SK-N-SH (cell line): ENCODE measurements at regions not wholly inside any gene's neighbourhood (a gene's known extent, or its start where the extent isn't known, plus 50 kb on each side); places are given as distances from the start of the nearest gene placed in this dataset.

Source experiments
- CTCF ChIA-PET: fragments of 300-600, 350-600 bp; formaldehyde crosslinking; extraction: SDS; loops from one replicate; lab custom pipeline; 2021; lab: Yijun Ruan, JAX
- POLR2A ChIA-PET: fragments of 350-600 bp; sonication (Branson Sonifier 250); formaldehyde crosslinking; extraction: SDS; loops from one replicate; lab custom pipeline; 2020; ENCODE audit warnings: antibody characterized with exemption, inconsistent platforms; lab: Yijun Ruan, JAX
- DNase-seq: peaks from one replicate; pipeline ENCODE4 v3.0.0; 2012
- H2AFZ ChIP-seq: fragments of 200-600 bp; sonication (generic); 2 replicates; pipeline ENCODE4 v1.8.1; 2016; ENCODE audit warnings: antibody characterized with exemption, mild to moderate bottlenecking, low read depth
- H3F3A ChIP-seq: fragments of 200-600 bp; sonication (generic); replicated peaks from 2 replicates; pipeline ENCODE3; 2016; ENCODE audit warnings: antibody characterized with exemption, mild to moderate bottlenecking; ENCODE audit not compliant: insufficient read depth
- H3K27ac ChIP-seq, 2 experiments: fragments of 200-500 bp in 1 of 2; fragments of 200-600 bp in 1 of 2; sonication (Bioruptor generic) in 1 of 2; sonication (generic), shearing (Covaris generic) in 1 of 2; 2 replicates each; pipeline versions ENCODE4 v1.5.1 to v1.6.1; 2014 to 2016; ENCODE audit warnings: low read depth in 2 of 2, inconsistent platforms in 1 of 2, low read length in 1 of 2, mild to moderate bottlenecking in 1 of 2, mixed read lengths in 1 of 2
- H3K27me3 ChIP-seq: fragments of 200-600 bp; sonication (generic), shearing (Covaris generic); 2 replicates; pipeline ENCODE4 v1.6.1; 2016; ENCODE audit warnings: mixed run types; ENCODE audit not compliant: insufficient read depth
- H3K36me3 ChIP-seq, 2 experiments: fragments of 200-500 bp in 1 of 2; fragments of 200-600 bp in 1 of 2; sonication (Bioruptor generic) in 1 of 2; sonication (generic) in 1 of 2; replicated peaks in 1 of 2; 2 replicates each; pipeline versions ENCODE3 to v1.5.1; 2014 to 2016; ENCODE audit warnings: low read length in 1 of 2, mild to moderate bottlenecking in 1 of 2; ENCODE audit not compliant: insufficient read depth in 2 of 2, control insufficient read depth in 1 of 2
- H3K4me1 ChIP-seq, 2 experiments: fragments of 200-500 bp in 1 of 2; fragments of 200-600 bp in 1 of 2; sonication (Bioruptor generic) in 1 of 2; sonication (generic), shearing (Covaris generic) in 1 of 2; 2 replicates each; pipeline versions ENCODE4 v1.5.1 to v1.6.1; 2014 to 2016; ENCODE audit warnings: low read depth in 1 of 2, low read length in 1 of 2, mixed run types in 1 of 2; ENCODE audit not compliant: insufficient read depth in 2 of 2, control insufficient read depth in 1 of 2
- H3K4me2 ChIP-seq: fragments of 200-600 bp; sonication (generic), shearing (Covaris generic); 2 replicates; pipeline ENCODE4 v1.6.1; 2017; ENCODE audit warnings: mixed run types
- H3K4me3 ChIP-seq, 2 experiments: fragments of 200-500 bp in 1 of 2; fragments of 200-600 bp in 1 of 2; sonication (Bioruptor generic) in 1 of 2; sonication (generic), shearing (Covaris generic) in 1 of 2; 2 replicates each; pipeline versions ENCODE4 v1.5.1 to v1.8.1; 2014 to 2016; ENCODE audit warnings: low read depth in 2 of 2, inconsistent platforms in 1 of 2, low read length in 1 of 2, mild to moderate bottlenecking in 1 of 2, mixed read lengths in 1 of 2, moderate library complexity in 1 of 2
- H3K79me2 ChIP-seq: fragments of 200-600 bp; sonication (generic); 2 replicates; pipeline ENCODE4 v1.8.1; 2017; ENCODE audit warnings: mild to moderate bottlenecking; ENCODE audit not compliant: insufficient read depth
- H3K9ac ChIP-seq: fragments of 200-600 bp; sonication (generic); 2 replicates; pipeline ENCODE4 v1.6.1; 2017; ENCODE audit warnings: mixed run types
- H3K9me2 ChIP-seq: fragments of 200-600 bp; sonication (generic); 2 replicates; pipeline ENCODE4 v1.6.1; 2017; ENCODE audit warnings: mixed run types
- H3K9me3 ChIP-seq: fragments of 200-600 bp; sonication (generic); 2 replicates; pipeline ENCODE4 v1.6.1; 2017; ENCODE audit warnings: mixed run types, mild to moderate bottlenecking, moderate library complexity
- H4K20me1 ChIP-seq: fragments of 200-600 bp; sonication (generic); 2 replicates; pipeline ENCODE4 v1.6.1; 2017; ENCODE audit warnings: mild to moderate bottlenecking, mixed run types; ENCODE audit not compliant: insufficient read depth
- ELF1 ChIP-seq: IDR thresholded peaks from 2 replicates; pipeline ENCODE4 v1.4.0; 2012
- FOXM1 ChIP-seq: IDR thresholded peaks from 2 replicates; pipeline ENCODE4 v1.4.0; 2012; ENCODE audit warnings: low read depth, mild to moderate bottlenecking
- GABPA ChIP-seq: IDR thresholded peaks from 2 replicates; pipeline ENCODE4 v1.4.0; 2012; ENCODE audit warnings: low read depth, mild to moderate bottlenecking
- JUND ChIP-seq: IDR thresholded peaks from 2 replicates; pipeline ENCODE4 v1.4.0; 2012
- NFIC ChIP-seq: IDR thresholded peaks from 2 replicates; pipeline ENCODE4 v1.4.0; 2012; ENCODE audit warnings: borderline replicate concordance
- RAD21 ChIP-seq: IDR thresholded peaks from 2 replicates; pipeline ENCODE4 v1.6.1; 2012; ENCODE audit warnings: mild to moderate bottlenecking, low read length
- TCF12 ChIP-seq: IDR thresholded peaks from 2 replicates; pipeline ENCODE4 v1.4.0; 2012
- TEAD4 ChIP-seq: IDR thresholded peaks from 2 replicates; pipeline ENCODE4 v1.4.0; 2012; ENCODE audit warnings: mild to moderate bottlenecking, borderline replicate concordance; ENCODE audit not compliant: insufficient read depth
- WGBS: methylation state at CpG from one replicate; pipeline ENCODE4 v1.1.6; 2017; ENCODE audit warnings: low lambda C conversion rate; 5-methylcytosine and 5-hydroxymethylcytosine counted together
- TF ChIP-seq, protein P1 (sequence below): fragments of 200-600 bp; sonication (generic); IDR thresholded peaks from 2 replicates; pipeline ENCODE4 v1.6.1; 2017; ENCODE audit warnings: antibody characterized with exemption, mild to moderate bottlenecking, moderate library complexity
- TF ChIP-seq, protein P2 (sequence below): IDR thresholded peaks from 2 replicates; pipeline ENCODE4 v1.4.0; 2012; ENCODE audit warnings: low read depth, borderline replicate concordance
- TF ChIP-seq, protein P3 (sequence below): IDR thresholded peaks from 2 replicates; pipeline ENCODE4 v1.4.0; 2012; ENCODE audit warnings: low read depth
- TF ChIP-seq, protein P4 (sequence below): IDR thresholded peaks from 2 replicates; pipeline ENCODE4 v1.6.1; 2012; ENCODE audit warnings: mild to moderate bottlenecking, low read depth, low read length, moderate library complexity
- TF ChIP-seq, protein P5 (sequence below): fragments of 150-350 bp; IDR thresholded peaks from 2 replicates; pipeline ENCODE4 v1.6.1; 2017; ENCODE audit warnings: antibody characterized with exemption, low read length, low read depth, borderline replicate concordance

DNA sequence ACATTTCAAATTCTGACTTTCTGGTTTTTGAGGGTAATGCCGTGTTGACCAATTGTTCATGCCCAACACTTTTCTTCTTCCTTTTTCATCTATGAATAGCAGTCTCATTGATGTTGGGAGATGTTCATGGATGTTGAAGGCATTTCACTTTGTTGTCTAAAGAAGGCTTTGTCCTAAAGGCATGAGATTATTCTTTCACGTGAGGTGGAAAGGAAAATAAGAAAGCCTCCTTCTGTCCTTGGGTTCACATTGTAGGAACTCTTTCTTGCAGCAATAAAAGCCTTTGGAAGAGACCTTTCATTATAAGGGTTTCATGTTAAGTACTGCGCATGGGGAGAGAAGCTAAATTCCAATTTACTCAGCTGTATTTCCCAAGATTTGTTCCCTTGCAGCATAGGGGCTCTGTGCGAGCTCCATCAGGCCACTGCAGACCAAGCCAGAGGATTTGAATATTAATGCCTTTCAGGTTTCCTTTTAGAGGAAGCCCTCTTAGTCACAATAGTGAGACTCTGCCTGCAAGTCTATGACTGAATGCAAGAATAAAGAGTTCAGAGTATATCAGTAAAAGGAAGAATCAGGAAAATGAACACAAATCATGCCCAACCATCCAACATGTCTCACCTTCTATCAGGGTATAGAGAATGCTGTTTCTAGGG lies 274.6 kb downstream of the TMEM38B start:
- Histone ChIP-seq H2AFZ (no peak overlapping the region), H3F3A (no peaks in the 10 kb centered on the region), H3K9me2 (no peaks in the 10 kb centered on the region), H3K9me3 (no peaks in the 10 kb centered on the region), H3K4me3 (no peak overlapping the region), H3K27ac (no peak overlapping the region), H4K20me1 (no peaks in the 10 kb centered on the region), H3K79me2 (no peaks in the 10 kb centered on the region), H3K27me3 (no peaks in the 10 kb centered on the region), H3K9ac (no peak overlapping the region), H3K4me1 (no peaks in the 10 kb centered on the region; a peak in 1 of 4 replicates), H3K36me3 (no peaks in the 10 kb centered on the region), H3K4me2 (no peak overlapping the region)
- no peak for DNase-seq
- 66% methylated on average over 4 of the region's 4 CpGs for WGBS
- TF ChIP-seq GABPA (no peak), JUND (no peak), TEAD4 (no peak), NFIC (no peak), TCF12 (no peak), FOXM1 (no peak), RAD21 (no peak), ELF1 (no peak)
- TF ChIP-seq, protein P1, sequence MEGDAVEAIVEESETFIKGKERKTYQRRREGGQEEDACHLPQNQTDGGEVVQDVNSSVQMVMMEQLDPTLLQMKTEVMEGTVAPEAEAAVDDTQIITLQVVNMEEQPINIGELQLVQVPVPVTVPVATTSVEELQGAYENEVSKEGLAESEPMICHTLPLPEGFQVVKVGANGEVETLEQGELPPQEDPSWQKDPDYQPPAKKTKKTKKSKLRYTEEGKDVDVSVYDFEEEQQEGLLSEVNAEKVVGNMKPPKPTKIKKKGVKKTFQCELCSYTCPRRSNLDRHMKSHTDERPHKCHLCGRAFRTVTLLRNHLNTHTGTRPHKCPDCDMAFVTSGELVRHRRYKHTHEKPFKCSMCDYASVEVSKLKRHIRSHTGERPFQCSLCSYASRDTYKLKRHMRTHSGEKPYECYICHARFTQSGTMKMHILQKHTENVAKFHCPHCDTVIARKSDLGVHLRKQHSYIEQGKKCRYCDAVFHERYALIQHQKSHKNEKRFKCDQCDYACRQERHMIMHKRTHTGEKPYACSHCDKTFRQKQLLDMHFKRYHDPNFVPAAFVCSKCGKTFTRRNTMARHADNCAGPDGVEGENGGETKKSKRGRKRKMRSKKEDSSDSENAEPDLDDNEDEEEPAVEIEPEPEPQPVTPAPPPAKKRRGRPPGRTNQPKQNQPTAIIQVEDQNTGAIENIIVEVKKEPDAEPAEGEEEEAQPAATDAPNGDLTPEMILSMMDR: no peak
- TF ChIP-seq, protein P2, sequence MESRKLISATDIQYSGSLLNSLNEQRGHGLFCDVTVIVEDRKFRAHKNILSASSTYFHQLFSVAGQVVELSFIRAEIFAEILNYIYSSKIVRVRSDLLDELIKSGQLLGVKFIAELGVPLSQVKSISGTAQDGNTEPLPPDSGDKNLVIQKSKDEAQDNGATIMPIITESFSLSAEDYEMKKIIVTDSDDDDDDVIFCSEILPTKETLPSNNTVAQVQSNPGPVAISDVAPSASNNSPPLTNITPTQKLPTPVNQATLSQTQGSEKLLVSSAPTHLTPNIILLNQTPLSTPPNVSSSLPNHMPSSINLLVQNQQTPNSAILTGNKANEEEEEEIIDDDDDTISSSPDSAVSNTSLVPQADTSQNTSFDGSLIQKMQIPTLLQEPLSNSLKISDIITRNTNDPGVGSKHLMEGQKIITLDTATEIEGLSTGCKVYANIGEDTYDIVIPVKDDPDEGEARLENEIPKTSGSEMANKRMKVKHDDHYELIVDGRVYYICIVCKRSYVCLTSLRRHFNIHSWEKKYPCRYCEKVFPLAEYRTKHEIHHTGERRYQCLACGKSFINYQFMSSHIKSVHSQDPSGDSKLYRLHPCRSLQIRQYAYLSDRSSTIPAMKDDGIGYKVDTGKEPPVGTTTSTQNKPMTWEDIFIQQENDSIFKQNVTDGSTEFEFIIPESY: no peak
- TF ChIP-seq, protein P3, sequence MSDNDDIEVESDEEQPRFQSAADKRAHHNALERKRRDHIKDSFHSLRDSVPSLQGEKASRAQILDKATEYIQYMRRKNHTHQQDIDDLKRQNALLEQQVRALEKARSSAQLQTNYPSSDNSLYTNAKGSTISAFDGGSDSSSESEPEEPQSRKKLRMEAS: no peak
- TF ChIP-seq, protein P4, sequence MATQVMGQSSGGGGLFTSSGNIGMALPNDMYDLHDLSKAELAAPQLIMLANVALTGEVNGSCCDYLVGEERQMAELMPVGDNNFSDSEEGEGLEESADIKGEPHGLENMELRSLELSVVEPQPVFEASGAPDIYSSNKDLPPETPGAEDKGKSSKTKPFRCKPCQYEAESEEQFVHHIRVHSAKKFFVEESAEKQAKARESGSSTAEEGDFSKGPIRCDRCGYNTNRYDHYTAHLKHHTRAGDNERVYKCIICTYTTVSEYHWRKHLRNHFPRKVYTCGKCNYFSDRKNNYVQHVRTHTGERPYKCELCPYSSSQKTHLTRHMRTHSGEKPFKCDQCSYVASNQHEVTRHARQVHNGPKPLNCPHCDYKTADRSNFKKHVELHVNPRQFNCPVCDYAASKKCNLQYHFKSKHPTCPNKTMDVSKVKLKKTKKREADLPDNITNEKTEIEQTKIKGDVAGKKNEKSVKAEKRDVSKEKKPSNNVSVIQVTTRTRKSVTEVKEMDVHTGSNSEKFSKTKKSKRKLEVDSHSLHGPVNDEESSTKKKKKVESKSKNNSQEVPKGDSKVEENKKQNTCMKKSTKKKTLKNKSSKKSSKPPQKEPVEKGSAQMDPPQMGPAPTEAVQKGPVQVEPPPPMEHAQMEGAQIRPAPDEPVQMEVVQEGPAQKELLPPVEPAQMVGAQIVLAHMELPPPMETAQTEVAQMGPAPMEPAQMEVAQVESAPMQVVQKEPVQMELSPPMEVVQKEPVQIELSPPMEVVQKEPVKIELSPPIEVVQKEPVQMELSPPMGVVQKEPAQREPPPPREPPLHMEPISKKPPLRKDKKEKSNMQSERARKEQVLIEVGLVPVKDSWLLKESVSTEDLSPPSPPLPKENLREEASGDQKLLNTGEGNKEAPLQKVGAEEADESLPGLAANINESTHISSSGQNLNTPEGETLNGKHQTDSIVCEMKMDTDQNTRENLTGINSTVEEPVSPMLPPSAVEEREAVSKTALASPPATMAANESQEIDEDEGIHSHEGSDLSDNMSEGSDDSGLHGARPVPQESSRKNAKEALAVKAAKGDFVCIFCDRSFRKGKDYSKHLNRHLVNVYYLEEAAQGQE: no peak
- TF ChIP-seq, protein P5, sequence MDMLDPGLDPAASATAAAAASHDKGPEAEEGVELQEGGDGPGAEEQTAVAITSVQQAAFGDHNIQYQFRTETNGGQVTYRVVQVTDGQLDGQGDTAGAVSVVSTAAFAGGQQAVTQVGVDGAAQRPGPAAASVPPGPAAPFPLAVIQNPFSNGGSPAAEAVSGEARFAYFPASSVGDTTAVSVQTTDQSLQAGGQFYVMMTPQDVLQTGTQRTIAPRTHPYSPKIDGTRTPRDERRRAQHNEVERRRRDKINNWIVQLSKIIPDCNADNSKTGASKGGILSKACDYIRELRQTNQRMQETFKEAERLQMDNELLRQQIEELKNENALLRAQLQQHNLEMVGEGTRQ: no peak
- POLR2A ChIA-PET: no interaction called here
- CTCF ChIA-PET: no interaction called here
